LNCAP (cell line): ENCODE measurements at regions not wholly inside any gene's neighbourhood (a gene's known extent, or its start where the extent isn't known, plus 50 kb on each side); places are given as distances from the start of the nearest gene placed in this dataset.
A peak's percentile ranks its signal among the peaks of the same experiment; 100 is the strongest.

Experiments
- CTCF ChIP-seq: fragments of 450-650 bp; IDR thresholded peaks from 2 replicates; pipeline ENCODE4 v1.5.1; 2017; ENCODE audit warnings: mild to moderate bottlenecking

GRCh38 chr3:25856902-25857518 is 67.1 kb downstream of the OXSM start:
- peak; percentile 89 for TF ChIP-seq CTCF

- TF ChIP-seq CTCF, result no peak
These were observed 71.7 kb downstream of the OXSM start for GRCh38 chr3:25861566-25861965.

- TF ChIP-seq CTCF, result no peak
These were observed 73.1 kb downstream of the OXSM start for GRCh38 chr3:25863011-25863415.

- TF ChIP-seq CTCF, result peak; percentile 30; the same call in 1 of the 2 replicates
These were observed 73.6 kb downstream of the OXSM start for GRCh38 chr3:25863416-25863959.

- no peak for TF ChIP-seq CTCF
These were observed 80.6 kb downstream of the OXSM start for GRCh38 chr3:25870452-25870851.

GRCh38 chr3:25872200-25872877 is 82.4 kb downstream of the OXSM start:
- no peak for TF ChIP-seq CTCF

- no peak for TF ChIP-seq CTCF
These were observed 93.6 kb downstream of the OXSM start for GRCh38 chr3:25883492-25883891.
